ENCODE measurements at regions not wholly inside any gene's neighbourhood (a gene's known extent, or its start where the extent isn't known, plus 50 kb on each side); places are given as distances from the start of the nearest gene placed in this dataset.

- no peak for FAIRE-seq
Measured at GRCh38 chr7:98463837-98464557, 63.1 kb upstream of the BAIAP2L1 start.

DNA sequence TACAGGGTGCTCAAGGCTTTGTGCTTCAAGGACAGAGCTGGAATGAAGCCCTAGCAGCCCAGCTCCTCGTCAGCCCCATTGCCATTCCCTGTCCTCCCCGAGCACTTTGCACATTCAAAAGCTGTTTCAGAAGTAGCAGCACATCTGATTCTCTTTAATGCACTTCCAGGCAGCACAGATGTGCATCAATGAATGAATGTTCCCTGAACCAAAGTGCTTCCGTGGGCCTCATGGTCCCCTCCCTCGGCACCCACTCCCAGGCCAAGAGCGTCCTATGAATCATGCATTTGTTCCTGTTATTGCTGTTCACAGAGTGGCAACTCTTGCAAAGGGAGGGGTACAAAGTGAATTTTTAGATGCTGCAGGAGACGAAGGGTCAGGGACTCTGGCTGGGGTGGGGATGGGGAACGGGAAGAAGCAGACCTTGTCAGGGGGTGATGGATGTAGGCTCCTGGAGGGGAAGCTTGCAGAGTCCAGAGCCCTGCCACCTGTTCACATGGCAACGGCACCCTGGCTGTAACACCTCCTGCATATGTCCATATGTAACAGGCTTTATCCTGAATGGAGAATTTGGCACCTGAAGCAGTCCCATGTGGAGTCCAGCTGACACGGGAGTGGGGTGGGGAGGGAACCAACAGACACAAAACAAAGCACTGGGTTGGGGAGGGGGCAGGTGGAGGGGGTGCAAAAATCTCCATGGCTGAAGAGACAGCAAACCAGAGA lies 62.2 kb upstream of the BAIAP2L1 start:
- no peak for FAIRE-seq

DNA sequence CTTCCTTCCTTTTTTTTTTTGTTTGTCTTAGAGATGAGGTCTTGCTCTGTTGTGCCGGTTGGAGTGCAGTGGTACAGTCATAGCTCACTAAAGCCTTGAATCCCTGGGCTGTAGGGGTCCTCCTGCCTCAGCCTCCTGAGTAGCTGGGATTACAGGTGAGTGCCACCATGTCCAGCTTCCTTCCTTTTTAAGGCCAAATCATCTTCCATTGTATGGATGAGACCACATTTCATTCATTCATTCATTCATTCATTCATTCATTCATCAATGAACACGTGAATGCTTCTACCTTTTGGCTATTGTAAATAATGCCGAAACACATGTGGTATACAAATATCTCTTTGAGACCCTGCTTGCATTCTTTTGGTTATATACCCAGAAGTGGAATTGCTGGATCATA lies 60.0 kb upstream of the BAIAP2L1 start:
- no peak for FAIRE-seq

- FAIRE-seq: no peak
Measured at GRCh38 chr7:98459529-98459928, 58.6 kb upstream of the BAIAP2L1 start.

DNA sequence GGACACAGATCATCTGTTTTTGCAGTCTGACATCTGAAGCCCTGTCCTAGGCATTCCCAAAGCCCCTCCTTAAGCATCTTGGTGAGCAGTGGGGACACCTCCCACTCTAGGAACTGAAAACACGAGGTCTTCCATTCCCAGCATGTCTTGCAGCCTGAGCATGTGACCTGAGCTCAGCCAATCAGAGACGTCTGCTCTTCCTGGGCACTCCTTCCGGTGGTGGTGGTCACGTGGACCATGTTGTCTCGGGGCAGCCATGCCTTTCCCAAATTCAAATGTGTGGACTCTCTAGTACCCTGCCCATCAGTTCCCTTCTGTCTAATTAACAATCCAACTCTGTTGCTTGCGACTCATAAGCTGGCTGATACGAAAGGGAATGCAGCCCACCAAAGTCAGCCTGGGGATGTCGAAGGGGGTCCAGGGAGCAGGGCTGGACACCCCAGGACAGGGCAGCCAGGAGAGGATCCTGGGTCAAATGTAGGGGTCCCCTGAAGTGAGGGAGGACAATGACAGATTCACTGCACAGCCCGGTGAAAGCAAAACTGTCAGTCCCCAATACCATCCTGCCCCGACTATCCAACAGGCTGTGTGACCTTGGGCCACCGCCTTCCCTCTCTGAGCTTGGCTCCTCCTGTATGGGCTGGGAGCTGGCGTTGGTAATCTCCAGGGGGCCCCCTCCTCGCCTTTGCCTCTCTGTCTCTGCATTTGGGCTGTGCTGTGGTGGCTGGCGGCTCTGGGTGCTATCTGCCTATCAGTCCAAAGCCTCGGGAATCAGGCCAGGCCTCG lies 57.4 kb upstream of the BAIAP2L1 start:
- no peak for FAIRE-seq

- FAIRE-seq: no peak
Measured at GRCh38 chr7:98456866-98457265, 56.0 kb upstream of the BAIAP2L1 start.

DNA sequence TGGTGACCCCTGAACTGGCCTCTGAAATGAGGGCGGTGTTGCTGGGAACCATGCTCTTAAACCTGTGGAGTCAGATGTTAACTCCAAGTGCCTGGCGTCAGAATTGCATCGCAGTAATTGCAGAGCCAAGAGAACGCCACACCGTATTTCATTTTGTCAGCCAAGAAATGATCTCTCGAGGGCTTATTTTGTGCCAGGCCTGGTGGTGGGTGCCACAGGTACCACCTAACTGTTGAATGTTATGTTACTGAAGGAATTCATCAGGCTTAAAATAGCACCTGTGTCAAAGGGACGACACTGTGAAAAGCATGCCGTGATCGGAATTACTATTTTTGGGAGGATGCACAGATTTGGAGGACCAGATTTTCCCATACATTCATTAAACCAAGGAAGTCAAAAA lies 51.9 kb upstream of the BAIAP2L1 start:
- FAIRE-seq: no peak
